HG03558 (cell line): ENCODE measurements at regions not wholly inside any gene's neighbourhood (a gene's known extent, or its start where the extent isn't known, plus 50 kb on each side); places are given as distances from the start of the nearest gene placed in this dataset.

Source experiments
- ATAC-seq: cut with Tn5 transposase; IDR thresholded peaks from one replicate; pipeline ENCODE4 v1.9.1; 2021; ENCODE audit warnings: moderate number of reproducible peaks; ENCODE audit not compliant: unreplicated experiment; ENCODE audit errors: extremely low read depth

DNA sequence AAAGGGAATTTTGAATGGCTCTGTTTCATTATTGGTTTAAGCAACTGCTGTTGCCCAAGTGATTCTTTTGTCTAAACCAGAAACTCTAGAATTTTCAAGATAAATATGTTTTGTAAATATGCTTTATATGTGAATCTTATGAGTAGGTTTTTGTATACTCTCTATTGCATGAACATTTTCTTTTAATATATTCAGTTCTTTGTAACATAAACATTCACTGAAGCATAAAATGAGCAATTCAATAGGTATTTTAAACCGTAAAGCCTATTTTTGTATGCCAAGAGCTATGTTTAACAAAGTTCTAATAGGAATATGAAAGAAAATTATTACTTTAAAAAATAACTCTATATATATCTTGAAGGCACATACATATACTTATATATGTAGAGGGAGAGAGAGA is 293.1 kb downstream of the PSAT1 start:
- no peak for ATAC-seq

GRCh38 chr9:78592811-78593210 is 295.9 kb downstream of the PSAT1 start:
- no peak for ATAC-seq

- ATAC-seq = no peak
These were observed 298.4 kb downstream of the PSAT1 start for GRCh38 chr9:78595200-78595945.

- no peak for ATAC-seq
These were observed 299.4 kb downstream of the PSAT1 start for GRCh38 chr9:78596346-78596745.

DNA sequence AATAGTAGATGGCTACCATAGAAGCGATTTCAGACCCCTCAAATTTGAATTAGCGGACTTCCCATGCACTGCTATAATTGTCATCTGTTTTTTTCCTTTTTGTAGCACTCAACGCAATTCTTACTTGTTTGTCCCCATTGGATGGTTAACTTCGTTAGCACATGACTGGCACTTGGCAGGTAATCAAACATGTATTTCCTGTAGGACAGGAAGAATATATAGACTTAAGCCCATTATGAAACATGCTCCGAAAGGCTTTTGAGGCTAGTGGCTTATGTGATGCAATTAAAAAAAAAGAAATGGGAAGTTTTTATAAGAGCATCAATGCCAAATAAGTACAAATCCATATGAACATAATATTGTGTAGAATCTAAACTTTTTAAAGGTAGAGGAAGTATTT is 301.2 kb downstream of the PSAT1 start:
- no peak for ATAC-seq

DNA sequence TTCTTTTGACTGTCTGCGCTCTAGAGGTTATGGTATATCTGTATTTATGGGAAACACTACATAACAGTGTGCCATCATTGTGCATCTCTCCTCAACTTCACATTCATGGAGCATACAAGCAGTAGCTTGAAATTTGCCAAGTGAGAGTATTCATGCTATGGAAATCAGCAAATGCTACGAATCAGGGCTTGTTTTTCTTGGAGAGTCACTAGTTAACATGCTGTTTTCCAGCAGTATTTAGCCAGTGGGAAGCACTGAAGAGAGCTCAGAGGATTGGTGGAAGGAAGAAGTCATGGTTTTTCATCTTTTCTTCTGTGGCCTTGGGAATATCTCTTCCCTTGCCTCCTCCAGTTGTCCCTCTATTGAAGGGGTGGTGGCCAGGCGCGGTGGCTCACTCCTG is 303.0 kb downstream of the PSAT1 start:
- no peak for ATAC-seq

- ATAC-seq = no peak
These were observed 305.1 kb downstream of the PSAT1 start for GRCh38 chr9:78601957-78602565.

DNA sequence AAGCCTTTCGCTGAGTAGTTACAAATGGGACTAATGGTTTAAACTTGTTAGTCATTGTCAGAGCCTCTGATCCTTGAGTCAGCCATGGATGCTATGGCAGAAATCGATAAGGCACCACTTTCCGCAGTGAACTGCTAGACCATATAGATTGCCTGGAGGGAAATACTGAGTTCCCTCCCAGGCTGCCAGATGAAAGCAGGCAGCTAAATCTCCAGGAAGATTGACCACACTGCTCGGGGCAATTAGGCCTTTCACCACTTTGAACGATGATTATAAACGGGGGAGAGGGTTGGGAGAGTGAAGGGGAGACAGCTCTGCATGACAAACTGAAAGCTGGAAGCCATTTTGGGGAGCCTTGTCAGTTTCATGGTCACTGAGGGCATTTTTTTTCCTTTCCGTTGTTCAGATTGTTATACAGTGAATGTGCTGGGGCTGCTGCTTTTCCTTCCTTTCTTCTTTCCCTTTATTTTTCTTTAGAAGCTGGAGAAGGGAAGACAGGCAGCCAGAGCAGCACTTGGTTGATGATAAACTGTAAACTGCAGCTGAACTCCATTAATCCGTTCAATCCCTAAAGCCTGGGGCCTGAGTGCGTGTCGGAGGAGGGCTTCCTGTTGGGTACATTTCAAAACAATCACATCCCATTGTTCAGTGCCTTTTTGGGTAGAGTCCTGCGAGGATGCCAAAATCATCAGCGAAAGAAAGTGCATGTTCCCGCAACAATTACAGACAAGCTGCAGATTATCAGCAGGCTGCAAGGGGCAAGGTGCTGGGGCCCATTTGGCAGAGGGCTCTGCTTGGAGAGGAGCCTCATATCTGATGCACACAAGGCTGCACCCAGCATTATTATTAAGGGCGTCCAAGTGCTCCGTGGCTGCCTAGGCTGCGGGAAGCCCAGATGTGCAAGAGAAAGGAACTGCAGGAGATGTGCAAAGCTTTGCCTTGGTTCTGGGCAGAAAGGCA is 308.4 kb downstream of the PSAT1 start:
- no peak for ATAC-seq

GRCh38 chr9:78606001-78606379 is 309.1 kb downstream of the PSAT1 start:
- ATAC-seq = no peak

GRCh38 chr9:78607853-78608252 is 310.9 kb downstream of the PSAT1 start:
- no peak for ATAC-seq

DNA sequence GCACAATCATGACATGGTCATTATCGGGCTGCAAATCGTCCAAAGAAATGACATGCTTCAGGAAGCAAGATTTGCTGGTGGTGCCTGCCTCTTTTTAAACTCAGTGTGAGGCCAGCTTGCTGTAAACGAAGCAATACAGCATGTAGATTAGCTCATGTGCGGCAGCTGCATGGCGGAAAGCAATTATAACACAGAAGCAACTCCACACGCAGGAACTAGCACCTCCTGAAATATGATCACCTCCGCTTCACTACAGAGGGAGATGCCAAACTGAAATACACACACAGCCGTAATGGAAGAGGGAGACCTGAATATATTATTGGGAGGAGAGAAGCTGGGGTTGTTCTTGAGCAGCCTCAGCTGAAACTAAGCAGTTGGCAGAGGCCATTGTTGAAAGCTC is 312.5 kb downstream of the PSAT1 start:
- no peak for ATAC-seq

DNA sequence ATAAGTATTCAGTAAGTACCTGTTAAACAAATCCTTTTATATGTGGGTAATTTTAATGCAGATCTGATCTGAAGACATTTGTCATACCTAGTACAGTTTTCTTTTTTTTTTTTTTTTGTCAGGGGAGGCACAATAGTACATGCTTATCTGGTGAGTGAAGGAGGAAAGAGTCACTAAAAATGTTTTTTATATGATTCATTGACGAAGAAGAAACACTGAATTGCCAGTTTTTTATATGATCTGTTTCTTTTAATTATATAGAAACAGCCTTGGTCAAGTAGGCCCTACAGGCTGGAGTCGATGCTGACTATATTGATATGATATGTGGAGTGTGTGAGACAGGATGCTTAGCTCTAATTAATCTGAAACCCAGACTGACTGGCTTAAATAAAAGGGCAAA is 315.2 kb downstream of the PSAT1 start:
- no peak for ATAC-seq

- ATAC-seq = no peak
These were observed 316.1 kb downstream of the PSAT1 start for GRCh38 chr9:78613006-78613405.

DNA sequence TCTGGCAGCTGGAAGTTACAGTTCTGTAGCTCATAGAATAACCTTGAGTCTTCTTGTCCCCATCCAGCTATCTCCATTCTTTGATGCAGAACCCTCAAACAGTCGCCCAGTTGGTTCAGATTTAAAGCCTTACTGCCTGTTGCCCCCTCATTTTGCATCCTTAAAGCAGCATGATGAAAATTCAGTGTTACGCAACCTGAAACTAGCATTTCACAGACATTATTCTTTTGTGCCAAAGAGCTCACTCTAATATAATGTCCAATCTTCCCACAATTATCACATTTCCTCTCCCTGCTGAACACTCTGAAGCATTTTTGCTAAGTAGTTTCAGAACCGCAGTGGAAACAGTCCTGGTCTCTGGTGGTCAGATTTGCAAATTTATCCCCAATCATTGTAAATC is 318.0 kb downstream of the PSAT1 start:
- ATAC-seq = no peak

DNA sequence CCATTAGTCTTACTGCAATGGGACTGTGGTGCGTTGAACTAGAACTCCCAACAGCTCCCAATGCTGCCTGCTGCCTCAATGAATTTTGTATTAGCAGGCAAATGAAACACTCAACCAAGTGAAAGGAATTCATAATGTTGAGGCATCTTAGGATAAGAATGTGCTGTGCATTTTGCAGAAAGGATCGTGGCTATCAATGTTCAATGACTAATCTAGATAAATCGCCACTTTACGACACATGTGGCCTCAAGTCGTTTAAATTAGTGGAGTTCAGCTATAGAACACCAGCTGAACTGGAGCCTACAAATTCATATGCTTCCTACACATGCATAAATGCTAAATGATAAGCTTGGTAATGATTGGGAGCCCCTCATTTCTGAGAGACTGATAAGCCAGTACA is 318.4 kb downstream of the PSAT1 start:
- ATAC-seq = no peak

- no peak for ATAC-seq
These were observed 321.8 kb downstream of the PSAT1 start for GRCh38 chr9:78618735-78619134.

GRCh38 chr9:78620303-78620702 is 323.4 kb downstream of the PSAT1 start:
- ATAC-seq = no peak

GRCh38 chr9:78620764-78621163 is 323.8 kb downstream of the PSAT1 start:
- no peak for ATAC-seq

DNA sequence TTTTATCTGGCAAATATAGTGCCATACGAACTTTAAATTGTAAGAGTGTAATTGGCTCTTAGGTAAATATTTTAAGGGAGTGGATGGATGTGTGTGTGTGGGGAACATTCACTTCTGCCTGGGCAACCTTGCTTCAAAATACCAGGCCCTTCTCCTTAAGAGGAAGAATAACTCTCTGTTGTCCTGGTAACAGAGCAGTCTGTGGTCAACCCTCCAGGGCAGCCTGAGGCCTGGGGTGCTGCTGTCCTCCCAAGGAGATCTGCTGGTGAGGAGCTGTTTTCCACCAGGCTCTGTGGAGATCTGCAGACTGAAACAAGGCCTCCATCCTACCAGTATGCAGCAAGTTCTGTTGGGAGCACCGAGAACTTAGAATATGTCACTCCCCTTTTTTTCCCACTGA is 325.2 kb downstream of the PSAT1 start:
- no peak for ATAC-seq

DNA sequence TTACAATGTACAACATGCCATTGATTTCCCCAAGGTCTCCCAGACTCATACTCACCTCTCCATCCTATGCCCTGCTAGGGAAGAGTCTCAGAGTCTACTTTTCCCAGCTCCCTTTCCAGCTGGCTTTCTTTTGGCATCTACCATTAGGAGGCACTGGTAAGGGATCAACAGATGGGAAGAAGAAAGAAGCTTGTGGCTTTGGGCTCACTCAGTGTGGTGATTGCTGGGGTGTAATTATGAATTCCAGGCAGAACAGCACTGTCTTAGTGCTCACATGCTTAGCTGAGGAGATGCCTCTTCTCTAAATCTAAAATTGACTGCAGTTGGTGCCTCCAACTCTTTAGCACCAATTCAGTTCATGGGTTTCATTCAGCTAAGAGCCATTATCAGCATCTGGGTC is 330.0 kb downstream of the PSAT1 start:
- ATAC-seq = no peak

GRCh38 chr9:78630966-78631365 is 334.0 kb downstream of the PSAT1 start:
- no peak for ATAC-seq
